Stimulated activated CD4-positive, alpha-beta T cell treated with anti-CD3 and anti-CD28 coated beads, TNF-alpha, amount 100 ng/mL, for 24 hours (primary cell): ENCODE measurements at regions not wholly inside any gene's neighbourhood (a gene's known extent, or its start where the extent isn't known, plus 50 kb on each side); places are given as distances from the start of the nearest gene placed in this dataset.
"Not testable (repeated sequence)": the region's sequence is repeated elsewhere in the genome, so short reads cannot be mapped to it uniquely, and the experiment has no call there.

Experiments
- DNase-seq, 3 experiments: peaks; one replicate each; pipeline ENCODE4 v3.0.0-alpha.2; 2020; ENCODE audit warnings: low read depth in 3 of 3

GRCh38 chr7:23887660-23888059, 177.6 kb downstream of the STK31 start:
- no peak for DNase-seq

DNA sequence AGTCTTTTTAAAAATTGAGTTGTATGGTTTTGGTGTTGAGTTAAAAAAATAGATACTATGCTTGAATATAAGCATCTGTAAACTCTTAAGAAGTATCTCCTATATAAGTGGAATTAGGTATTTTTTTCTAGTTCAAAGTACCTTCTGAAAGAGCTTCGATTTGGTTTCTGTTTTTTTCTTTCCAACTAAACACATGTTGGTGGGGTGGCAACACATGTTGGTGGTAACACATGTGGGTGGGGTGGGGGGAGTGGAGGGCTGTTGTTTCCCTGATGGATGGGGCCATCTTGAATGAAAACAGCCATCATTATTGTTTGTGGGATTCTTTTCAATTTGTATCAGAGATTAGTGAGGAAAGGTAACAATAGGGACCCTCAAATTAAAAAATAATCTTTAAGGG, 178.9 kb downstream of the STK31 start:
- DNase-seq: no peak

- no peak for DNase-seq
Observed at GRCh38 chr7:23889566-23889965, 179.5 kb downstream of the STK31 start.

GRCh38 chr7:23892019-23892418, 182.0 kb downstream of the STK31 start:
- DNase-seq: no peak

- peak in 1 of 3 experiments; percentile 14 for DNase-seq
Observed at GRCh38 chr7:23893176-23893941, 183.3 kb downstream of the STK31 start.

DNA sequence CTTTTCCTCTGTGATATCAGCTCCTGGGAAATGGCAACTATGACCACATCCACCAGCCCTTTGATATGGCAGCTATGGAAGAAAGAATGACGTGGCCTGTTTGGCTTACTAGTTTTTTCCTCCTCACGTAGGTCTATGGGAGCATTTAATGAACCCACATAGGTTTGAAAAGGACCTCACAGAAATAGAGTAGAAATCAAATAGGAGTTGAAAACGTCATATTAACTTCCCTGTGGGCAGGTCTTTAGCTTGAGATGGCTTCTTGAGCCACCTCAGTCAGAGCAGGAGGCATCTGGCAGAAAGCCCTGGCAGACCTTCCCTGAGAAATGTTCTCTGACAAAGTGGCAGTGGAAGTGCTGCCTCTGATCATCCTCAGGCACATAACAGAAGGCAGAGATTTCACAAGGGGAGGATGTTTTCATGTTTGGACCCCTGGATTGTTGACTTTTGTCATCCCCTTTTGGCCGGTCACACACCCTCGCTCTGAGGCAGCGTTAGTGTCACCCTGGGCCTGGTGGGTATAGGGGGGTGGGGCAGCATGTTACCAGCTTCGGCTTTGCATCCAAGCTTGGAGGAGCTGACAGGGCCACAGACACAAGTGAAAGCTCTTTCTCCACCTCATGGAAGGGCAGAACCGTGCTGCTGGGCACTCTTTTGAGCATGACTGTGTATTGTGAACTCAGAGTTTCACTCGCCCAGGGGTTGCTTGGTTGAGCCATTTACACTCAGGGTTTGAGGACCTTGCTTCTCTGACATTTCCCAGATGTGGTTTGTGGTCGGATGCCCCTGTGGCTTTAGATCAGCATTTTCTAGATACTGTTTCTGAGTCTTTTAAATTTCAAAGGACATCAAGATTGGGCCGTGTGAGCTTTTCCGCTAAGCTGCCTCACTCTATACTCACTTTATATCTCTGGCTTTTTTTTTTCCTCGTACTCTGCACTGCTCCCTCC, 184.2 kb downstream of the STK31 start:
- peak in 2 of 3 experiments; percentile 5 to 54 for DNase-seq

- DNase-seq: no peak
Observed at GRCh38 chr7:23894892-23895569, 185.0 kb downstream of the STK31 start.

DNA sequence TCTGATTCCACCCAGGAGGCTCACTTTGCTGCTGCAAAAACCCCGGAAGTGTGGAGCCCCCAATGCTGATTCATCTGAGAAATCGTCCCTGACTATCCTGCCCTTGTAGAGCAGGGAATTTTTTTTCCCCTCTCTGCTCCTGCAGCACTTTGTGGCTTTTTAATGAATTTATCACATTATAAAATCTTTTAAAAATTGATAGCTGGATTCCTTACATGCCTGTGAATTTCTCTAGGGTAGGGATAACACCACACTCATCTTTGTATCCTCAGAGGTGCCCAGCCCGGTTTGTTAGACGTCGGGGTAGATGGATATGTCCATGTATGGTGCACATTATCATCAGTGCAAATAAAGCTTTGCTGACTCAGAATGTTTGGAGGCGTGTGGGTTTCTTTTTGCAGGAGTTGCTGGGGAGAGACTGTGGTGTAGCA, 185.7 kb downstream of the STK31 start:
- DNase-seq: no peak

- no peak for DNase-seq
Observed at GRCh38 chr7:23898619-23899018, 188.6 kb downstream of the STK31 start.

DNA sequence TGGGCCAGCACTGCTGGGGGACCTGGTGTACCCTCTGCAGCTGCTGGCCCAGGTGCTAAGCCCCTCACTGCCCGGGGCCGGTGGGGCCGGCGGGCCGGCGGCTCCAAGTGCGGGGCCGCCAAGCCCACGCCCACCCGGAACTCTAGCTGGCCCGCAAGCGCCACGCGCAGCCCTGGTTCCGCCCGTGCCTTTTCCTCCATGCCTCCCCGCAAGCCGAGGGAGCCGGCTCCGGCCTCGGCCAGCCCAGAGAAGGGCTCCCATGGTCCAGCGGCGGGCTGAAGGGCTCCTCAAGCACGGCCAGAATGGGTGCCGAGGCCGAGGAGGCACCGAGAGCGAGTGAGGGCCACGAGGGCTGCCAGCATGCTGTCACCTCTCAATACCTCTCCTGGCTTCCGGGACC, 194.9 kb downstream of the STK31 start:
- not testable (repeated sequence) for DNase-seq

- no peak for DNase-seq
Observed at GRCh38 chr7:23907012-23907411, 197.0 kb downstream of the STK31 start.

- DNase-seq: no peak
Observed at GRCh38 chr7:23909426-23909825, 199.4 kb downstream of the STK31 start.

GRCh38 chr7:23912065-23912464, 202.0 kb downstream of the STK31 start:
- DNase-seq: no peak

DNA sequence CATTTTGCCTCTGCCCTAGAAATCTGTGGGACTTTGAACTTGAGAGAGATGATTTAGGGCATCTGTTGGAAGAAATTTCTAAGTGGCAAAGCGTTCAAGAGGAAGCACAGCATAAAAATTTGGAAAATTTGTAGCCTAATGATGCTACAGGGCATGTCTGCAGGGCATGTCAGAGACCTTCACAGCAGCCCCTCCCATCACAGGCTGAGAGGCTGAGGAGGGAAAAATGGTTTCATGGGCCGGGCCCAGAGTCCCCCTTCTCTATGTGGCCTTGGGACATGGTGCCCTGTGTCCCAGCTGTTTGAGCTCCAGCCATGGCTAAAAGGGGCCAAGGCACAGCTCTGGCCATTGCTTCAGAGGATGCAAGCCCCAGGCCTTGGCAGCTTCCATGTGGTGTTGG, 203.0 kb downstream of the STK31 start:
- no peak for DNase-seq

DNA sequence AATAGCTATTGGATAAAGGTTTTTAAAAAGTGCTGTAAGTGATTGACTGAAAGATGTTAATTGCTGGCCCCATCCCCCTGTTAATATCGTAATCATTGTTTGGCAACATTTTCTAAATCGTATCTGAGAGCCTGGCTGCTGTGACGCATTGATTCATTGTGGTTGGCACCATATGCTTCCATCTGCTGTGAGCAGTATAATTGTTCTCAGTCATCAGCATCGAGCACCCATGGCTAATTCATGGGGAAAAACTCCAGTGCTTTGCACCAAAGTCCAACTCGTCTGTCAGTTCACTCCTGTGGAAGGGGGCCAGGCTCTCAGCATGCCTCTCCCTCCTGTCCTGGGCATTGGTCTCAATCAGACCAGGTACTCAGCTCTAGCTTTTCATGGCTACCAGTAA, 205.2 kb downstream of the STK31 start:
- DNase-seq: no peak

DNA sequence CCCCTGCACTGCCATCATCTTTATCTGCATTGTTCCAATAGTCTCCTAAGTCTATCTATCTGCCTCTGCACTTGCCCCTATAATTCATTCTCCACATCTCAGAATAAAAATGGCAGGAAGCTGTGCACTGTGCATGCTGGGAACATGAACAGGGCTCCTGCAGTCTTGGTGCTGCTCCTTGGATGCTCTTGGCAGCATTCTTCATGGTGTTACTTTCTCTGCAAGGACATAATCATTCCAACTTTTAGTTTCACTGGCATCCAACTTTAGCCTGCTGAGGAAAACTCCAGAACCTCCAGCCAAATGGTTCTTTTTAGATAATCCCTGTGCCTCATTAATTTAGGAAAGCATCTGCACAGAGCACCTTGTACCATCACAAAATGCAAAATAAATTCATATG, 208.3 kb downstream of the STK31 start:
- DNase-seq: no peak

- DNase-seq: no peak
Observed at GRCh38 chr7:23918856-23919255, 208.8 kb downstream of the STK31 start.

GRCh38 chr7:23925088-23925487, 215.1 kb downstream of the STK31 start:
- DNase-seq: no peak

DNA sequence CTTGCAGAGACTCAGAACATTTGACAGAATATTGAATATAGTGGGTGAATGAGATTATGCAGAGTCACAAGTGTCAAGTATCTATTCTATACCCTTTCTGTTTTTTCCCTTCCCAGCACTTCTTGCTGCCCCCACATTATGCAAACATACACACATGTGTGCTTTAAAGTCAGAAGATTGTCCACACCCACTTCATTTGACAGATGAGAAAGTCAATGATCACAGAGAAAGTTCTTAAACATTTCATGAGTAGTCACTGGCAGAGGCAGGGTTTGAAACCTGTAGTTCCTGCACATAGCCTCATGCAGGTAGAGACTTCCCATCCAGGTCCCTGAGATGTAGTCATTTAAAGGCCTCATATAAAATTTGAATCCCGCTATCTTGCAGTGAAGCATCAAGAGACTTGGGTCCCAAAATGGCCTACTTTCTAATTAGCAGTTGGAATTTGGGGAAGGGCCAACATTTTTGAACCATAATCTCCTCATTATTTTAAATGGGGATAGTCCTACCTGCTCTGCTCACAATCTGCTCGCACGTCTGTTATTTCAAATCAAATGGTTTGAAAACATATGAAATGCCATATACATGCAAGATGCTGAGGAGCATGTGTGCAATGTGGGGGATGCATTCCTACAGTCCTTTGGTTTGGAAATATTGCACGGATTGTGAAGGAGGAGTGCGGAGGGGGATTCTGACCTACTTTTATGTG, 217.8 kb downstream of the STK31 start:
- DNase-seq: no peak

DNA sequence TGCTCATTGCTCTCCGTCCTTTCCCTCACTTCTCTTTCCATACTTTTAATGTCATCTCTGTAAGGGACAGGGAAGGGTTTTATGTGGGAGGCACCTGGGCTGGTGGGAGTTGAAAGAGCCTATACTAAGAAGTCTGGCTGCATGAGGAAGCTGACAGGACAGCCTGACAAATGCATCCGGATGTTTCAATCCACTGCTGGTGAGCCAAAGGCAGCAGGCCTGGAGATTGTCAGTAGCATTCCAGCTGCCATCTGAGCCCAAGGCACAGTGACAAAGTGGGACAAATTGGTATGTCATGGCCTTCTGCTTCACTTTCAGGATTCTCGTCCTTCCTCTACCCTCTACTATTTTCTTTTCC, 218.4 kb downstream of the STK31 start:
- no peak for DNase-seq

DNA sequence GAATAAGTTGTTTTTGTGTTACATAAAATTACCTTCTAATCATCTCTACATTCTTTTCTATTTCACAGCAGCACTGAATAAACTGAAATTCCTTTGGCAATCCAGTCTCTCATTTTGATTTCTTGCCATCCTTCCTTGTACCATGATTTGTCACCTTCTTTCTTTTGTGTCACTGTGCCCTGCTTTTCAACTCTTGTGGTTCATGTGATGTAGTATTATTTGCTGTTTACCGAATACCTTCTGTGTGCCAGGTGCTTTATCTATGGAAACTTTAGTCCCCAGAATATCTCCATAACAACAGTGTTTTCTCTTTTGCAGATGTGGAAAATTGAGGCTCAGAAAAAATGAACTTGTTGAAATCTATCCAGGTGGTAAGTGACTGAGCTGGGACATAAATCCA, 220.3 kb downstream of the STK31 start:
- DNase-seq: no peak

- DNase-seq: no peak
Observed at GRCh38 chr7:23931633-23932032, 221.6 kb downstream of the STK31 start.
